Fibroblast of lung (primary cell): ENCODE measurements at regions not wholly inside any gene's neighbourhood (a gene's known extent, or its start where the extent isn't known, plus 50 kb on each side); places are given as distances from the start of the nearest gene placed in this dataset.

Experiments used
- EZH2 ChIP-seq: IDR thresholded peaks from 2 replicates; pipeline ENCODE4 v1.5.1; 2012; ENCODE audit warnings: low read length, control low read depth, mild to moderate bottlenecking; ENCODE audit errors: missing control alignments
- TF ChIP-seq, protein P1 (sequence below), 2 donors: IDR thresholded peaks in 1 of 2; conservative IDR thresholded peaks in 1 of 2; 1 replicate in 1 of 2; 2 replicates in 1 of 2; pipeline ENCODE4 v1.5.1; 2011 to 2012; ENCODE audit warnings: low read length in 2 of 2, control low read depth in 1 of 2, inconsistent platforms in 1 of 2, low read depth in 1 of 2, mild to moderate bottlenecking in 1 of 2

DNA sequence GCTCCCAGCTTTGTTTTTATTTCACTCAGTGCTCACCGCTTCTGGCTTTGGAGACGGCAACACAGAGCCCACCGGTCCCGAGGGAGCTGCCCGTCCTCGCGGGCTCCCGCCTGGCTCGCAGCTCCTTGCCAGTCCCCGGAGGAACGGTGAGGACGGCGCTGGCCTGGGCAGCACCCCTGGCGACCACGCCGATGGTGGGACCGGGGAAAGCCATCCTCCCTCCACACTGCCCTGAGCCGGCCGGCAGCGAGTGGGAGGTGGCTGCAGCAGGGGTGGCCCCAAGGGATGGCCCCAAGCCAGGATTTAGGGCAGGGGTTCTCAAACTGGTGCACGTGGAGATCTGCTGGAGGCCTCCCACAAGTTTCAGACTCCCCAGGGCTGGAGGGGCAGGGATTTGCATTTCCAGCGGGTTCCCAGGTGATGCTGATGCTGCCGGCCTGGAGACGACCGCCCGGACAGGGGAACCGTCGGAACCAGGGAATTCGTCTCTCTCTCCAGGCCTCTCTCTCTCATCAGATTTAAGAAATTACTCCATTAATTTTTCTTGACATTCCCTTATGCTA lies 293.2 kb upstream of the IRX4 start:
- TF ChIP-seq, protein P1, sequence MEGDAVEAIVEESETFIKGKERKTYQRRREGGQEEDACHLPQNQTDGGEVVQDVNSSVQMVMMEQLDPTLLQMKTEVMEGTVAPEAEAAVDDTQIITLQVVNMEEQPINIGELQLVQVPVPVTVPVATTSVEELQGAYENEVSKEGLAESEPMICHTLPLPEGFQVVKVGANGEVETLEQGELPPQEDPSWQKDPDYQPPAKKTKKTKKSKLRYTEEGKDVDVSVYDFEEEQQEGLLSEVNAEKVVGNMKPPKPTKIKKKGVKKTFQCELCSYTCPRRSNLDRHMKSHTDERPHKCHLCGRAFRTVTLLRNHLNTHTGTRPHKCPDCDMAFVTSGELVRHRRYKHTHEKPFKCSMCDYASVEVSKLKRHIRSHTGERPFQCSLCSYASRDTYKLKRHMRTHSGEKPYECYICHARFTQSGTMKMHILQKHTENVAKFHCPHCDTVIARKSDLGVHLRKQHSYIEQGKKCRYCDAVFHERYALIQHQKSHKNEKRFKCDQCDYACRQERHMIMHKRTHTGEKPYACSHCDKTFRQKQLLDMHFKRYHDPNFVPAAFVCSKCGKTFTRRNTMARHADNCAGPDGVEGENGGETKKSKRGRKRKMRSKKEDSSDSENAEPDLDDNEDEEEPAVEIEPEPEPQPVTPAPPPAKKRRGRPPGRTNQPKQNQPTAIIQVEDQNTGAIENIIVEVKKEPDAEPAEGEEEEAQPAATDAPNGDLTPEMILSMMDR (conservative IDR thresholded peaks at IDR 0.05 in 1 of 2, IDR thresholded peaks at IDR 0.05 in 1 of 2; ENCODE audit: low read depth in 1 of 2, low read length in 2 of 2), result no peak
- no peak for TF ChIP-seq EZH2
